SK-N-SH (cell line): ENCODE measurements at regions not wholly inside any gene's neighbourhood (a gene's known extent, or its start where the extent isn't known, plus 50 kb on each side); places are given as distances from the start of the nearest gene placed in this dataset.

Experiments used
- CTCF ChIA-PET: fragments of 300-600, 350-600 bp; formaldehyde crosslinking; extraction: SDS; loops from one replicate; lab custom pipeline; 2021; lab: Yijun Ruan, JAX
- POLR2A ChIA-PET: fragments of 350-600 bp; sonication (Branson Sonifier 250); formaldehyde crosslinking; extraction: SDS; loops from one replicate; lab custom pipeline; 2020; ENCODE audit warnings: antibody characterized with exemption, inconsistent platforms; lab: Yijun Ruan, JAX
- DNase-seq: peaks from one replicate; pipeline ENCODE4 v3.0.0; 2012
- H2AFZ ChIP-seq: fragments of 200-600 bp; sonication (generic); 2 replicates; pipeline ENCODE4 v1.8.1; 2016; ENCODE audit warnings: antibody characterized with exemption, mild to moderate bottlenecking, low read depth
- H3F3A ChIP-seq: fragments of 200-600 bp; sonication (generic); replicated peaks from 2 replicates; pipeline ENCODE3; 2016; ENCODE audit warnings: antibody characterized with exemption, mild to moderate bottlenecking; ENCODE audit not compliant: insufficient read depth
- H3K27ac ChIP-seq, 2 experiments: fragments of 200-500 bp in 1 of 2; fragments of 200-600 bp in 1 of 2; sonication (Bioruptor generic) in 1 of 2; sonication (generic), shearing (Covaris generic) in 1 of 2; 2 replicates each; pipeline versions ENCODE4 v1.5.1 to v1.6.1; 2014 to 2016; ENCODE audit warnings: low read depth in 2 of 2, inconsistent platforms in 1 of 2, low read length in 1 of 2, mild to moderate bottlenecking in 1 of 2, mixed read lengths in 1 of 2
- H3K27me3 ChIP-seq: fragments of 200-600 bp; sonication (generic), shearing (Covaris generic); 2 replicates; pipeline ENCODE4 v1.6.1; 2016; ENCODE audit warnings: mixed run types; ENCODE audit not compliant: insufficient read depth
- H3K36me3 ChIP-seq, 2 experiments: fragments of 200-500 bp in 1 of 2; fragments of 200-600 bp in 1 of 2; sonication (Bioruptor generic) in 1 of 2; sonication (generic) in 1 of 2; replicated peaks in 1 of 2; 2 replicates each; pipeline versions ENCODE3 to v1.5.1; 2014 to 2016; ENCODE audit warnings: low read length in 1 of 2, mild to moderate bottlenecking in 1 of 2; ENCODE audit not compliant: insufficient read depth in 2 of 2, control insufficient read depth in 1 of 2
- H3K4me1 ChIP-seq, 2 experiments: fragments of 200-500 bp in 1 of 2; fragments of 200-600 bp in 1 of 2; sonication (Bioruptor generic) in 1 of 2; sonication (generic), shearing (Covaris generic) in 1 of 2; 2 replicates each; pipeline versions ENCODE4 v1.5.1 to v1.6.1; 2014 to 2016; ENCODE audit warnings: low read depth in 1 of 2, low read length in 1 of 2, mixed run types in 1 of 2; ENCODE audit not compliant: insufficient read depth in 2 of 2, control insufficient read depth in 1 of 2
- H3K4me2 ChIP-seq: fragments of 200-600 bp; sonication (generic), shearing (Covaris generic); 2 replicates; pipeline ENCODE4 v1.6.1; 2017; ENCODE audit warnings: mixed run types
- H3K4me3 ChIP-seq, 2 experiments: fragments of 200-500 bp in 1 of 2; fragments of 200-600 bp in 1 of 2; sonication (Bioruptor generic) in 1 of 2; sonication (generic), shearing (Covaris generic) in 1 of 2; 2 replicates each; pipeline versions ENCODE4 v1.5.1 to v1.8.1; 2014 to 2016; ENCODE audit warnings: low read depth in 2 of 2, inconsistent platforms in 1 of 2, low read length in 1 of 2, mild to moderate bottlenecking in 1 of 2, mixed read lengths in 1 of 2, moderate library complexity in 1 of 2
- H3K79me2 ChIP-seq: fragments of 200-600 bp; sonication (generic); 2 replicates; pipeline ENCODE4 v1.8.1; 2017; ENCODE audit warnings: mild to moderate bottlenecking; ENCODE audit not compliant: insufficient read depth
- H3K9ac ChIP-seq: fragments of 200-600 bp; sonication (generic); 2 replicates; pipeline ENCODE4 v1.6.1; 2017; ENCODE audit warnings: mixed run types
- H3K9me2 ChIP-seq: fragments of 200-600 bp; sonication (generic); 2 replicates; pipeline ENCODE4 v1.6.1; 2017; ENCODE audit warnings: mixed run types
- H3K9me3 ChIP-seq: fragments of 200-600 bp; sonication (generic); 2 replicates; pipeline ENCODE4 v1.6.1; 2017; ENCODE audit warnings: mixed run types, mild to moderate bottlenecking, moderate library complexity
- H4K20me1 ChIP-seq: fragments of 200-600 bp; sonication (generic); 2 replicates; pipeline ENCODE4 v1.6.1; 2017; ENCODE audit warnings: mild to moderate bottlenecking, mixed run types; ENCODE audit not compliant: insufficient read depth
- CHD2 ChIP-seq: fragments of 150-350 bp; IDR thresholded peaks from 2 replicates; pipeline ENCODE4 v1.6.1; 2018; ENCODE audit warnings: low read length; ENCODE audit not compliant: partially characterized antibody
- FOSL2 ChIP-seq: IDR thresholded peaks from 2 replicates; pipeline ENCODE4 v1.4.0; 2012; ENCODE audit warnings: low read depth, mild to moderate bottlenecking, moderate library complexity, borderline replicate concordance
- FOXM1 ChIP-seq: IDR thresholded peaks from 2 replicates; pipeline ENCODE4 v1.4.0; 2012; ENCODE audit warnings: low read depth, mild to moderate bottlenecking
- GABPA ChIP-seq: IDR thresholded peaks from 2 replicates; pipeline ENCODE4 v1.4.0; 2012; ENCODE audit warnings: low read depth, mild to moderate bottlenecking
- IRF3 ChIP-seq: fragments of 150-350 bp; IDR thresholded peaks from 2 replicates; pipeline ENCODE4 v1.6.1; 2016; ENCODE audit warnings: mild to moderate bottlenecking, low read depth, low read length
- JUND ChIP-seq: IDR thresholded peaks from 2 replicates; pipeline ENCODE4 v1.4.0; 2012
- MEF2A ChIP-seq: IDR thresholded peaks from 2 replicates; pipeline ENCODE4 v1.4.0; 2012; ENCODE audit warnings: low read depth, borderline replicate concordance
- MXI1 ChIP-seq: IDR thresholded peaks from 2 replicates; pipeline ENCODE4 v1.6.1; 2012; ENCODE audit warnings: mild to moderate bottlenecking, low read depth, low read length, improper control_type of control experiment
- POLR2AphosphoS5 ChIP-seq: IDR thresholded peaks from 2 replicates; pipeline ENCODE4 v1.6.1; 2012; ENCODE audit warnings: low read depth, low read length
- RAD21 ChIP-seq: IDR thresholded peaks from 2 replicates; pipeline ENCODE4 v1.6.1; 2012; ENCODE audit warnings: mild to moderate bottlenecking, low read length
- RFX5 ChIP-seq: IDR thresholded peaks from 2 replicates; pipeline ENCODE4 v1.6.1; 2012; ENCODE audit warnings: mild to moderate bottlenecking, improper control_type of control experiment, low read length
- RXRA ChIP-seq: IDR thresholded peaks from 2 replicates; pipeline ENCODE4 v1.4.0; 2012; ENCODE audit warnings: low read depth, mild to moderate bottlenecking, borderline replicate concordance
- SIN3A ChIP-seq: IDR thresholded peaks from 2 replicates; pipeline ENCODE4 v1.6.1; 2012; ENCODE audit warnings: low read depth, mild to moderate bottlenecking, low read length, moderate library complexity, borderline replicate concordance
- SMC3 ChIP-seq: IDR thresholded peaks from 2 replicates; pipeline ENCODE4 v1.6.1; 2012; ENCODE audit warnings: low read depth, low read length, improper control_type of control experiment
- TCF12 ChIP-seq: IDR thresholded peaks from 2 replicates; pipeline ENCODE4 v1.4.0; 2012
- USF1 ChIP-seq: IDR thresholded peaks from 2 replicates; pipeline ENCODE4 v1.4.0; 2012; ENCODE audit warnings: low read depth, borderline replicate concordance
- USF2 ChIP-seq: fragments of 150-350 bp; IDR thresholded peaks from 2 replicates; pipeline ENCODE4 v1.6.1; 2017; ENCODE audit warnings: antibody characterized with exemption, low read length, low read depth, borderline replicate concordance
- YY1 ChIP-seq: IDR thresholded peaks from 2 replicates; pipeline ENCODE4 v1.4.0; 2012; ENCODE audit warnings: low read depth, mild to moderate bottlenecking
- ZBTB33 ChIP-seq: IDR thresholded peaks from 2 replicates; pipeline ENCODE4 v1.4.0; 2012; ENCODE audit warnings: low read depth, borderline replicate concordance
- TF ChIP-seq, protein P1 (sequence below): IDR thresholded peaks from 2 replicates; pipeline ENCODE4 v1.6.1; 2012; ENCODE audit warnings: mild to moderate bottlenecking, low read depth, low read length, moderate library complexity

GRCh38 chr6:135627092-135627715 lies 129.7 kb upstream of the AHI1 start:
- Histone ChIP-seq H3K9ac (no peak overlapping the region), H3K4me1 (no peaks in the 10 kb centered on the region), H3F3A (no peaks in the 10 kb centered on the region), H3K79me2 (no peaks in the 10 kb centered on the region), H4K20me1 (no peaks in the 10 kb centered on the region), H3K27ac (no peak overlapping the region), H3K27me3 (no peaks in the 10 kb centered on the region), H3K4me2 (no peak overlapping the region), H3K9me2 (no peaks in the 10 kb centered on the region), H3K36me3 (no peaks in the 10 kb centered on the region), H2AFZ (no peak overlapping the region), H3K9me3 (no peaks in the 10 kb centered on the region), H3K4me3 (no peak overlapping the region)
- ChIA-PET POLR2A (no interaction called here), CTCF (interaction anchor here (1.1 to 1.8 kb wide), 3 partner anchors 9 to 336 kb away, joined by 3 to 6 read pairs (median 3); no protein-coding TSS in a partner anchor)
- TF ChIP-seq MEF2A, result no peak
- TF ChIP-seq FOSL2, result no peak
- TF ChIP-seq CHD2, result no peak
- TF ChIP-seq RXRA, result no peak
- TF ChIP-seq GABPA, result no peak
- no peak for TF ChIP-seq ZBTB33
- no peak for TF ChIP-seq JUND
- no peak for TF ChIP-seq YY1
- TF ChIP-seq IRF3, result no peak
- TF ChIP-seq USF2, result no peak
- no peak for TF ChIP-seq SMC3
- TF ChIP-seq FOXM1, result no peak
- TF ChIP-seq RAD21, result no peak
- no peak for TF ChIP-seq TCF12
- no peak for TF ChIP-seq POLR2AphosphoS5
- TF ChIP-seq USF1, result no peak
- TF ChIP-seq MXI1, result no peak
- TF ChIP-seq, protein P1, sequence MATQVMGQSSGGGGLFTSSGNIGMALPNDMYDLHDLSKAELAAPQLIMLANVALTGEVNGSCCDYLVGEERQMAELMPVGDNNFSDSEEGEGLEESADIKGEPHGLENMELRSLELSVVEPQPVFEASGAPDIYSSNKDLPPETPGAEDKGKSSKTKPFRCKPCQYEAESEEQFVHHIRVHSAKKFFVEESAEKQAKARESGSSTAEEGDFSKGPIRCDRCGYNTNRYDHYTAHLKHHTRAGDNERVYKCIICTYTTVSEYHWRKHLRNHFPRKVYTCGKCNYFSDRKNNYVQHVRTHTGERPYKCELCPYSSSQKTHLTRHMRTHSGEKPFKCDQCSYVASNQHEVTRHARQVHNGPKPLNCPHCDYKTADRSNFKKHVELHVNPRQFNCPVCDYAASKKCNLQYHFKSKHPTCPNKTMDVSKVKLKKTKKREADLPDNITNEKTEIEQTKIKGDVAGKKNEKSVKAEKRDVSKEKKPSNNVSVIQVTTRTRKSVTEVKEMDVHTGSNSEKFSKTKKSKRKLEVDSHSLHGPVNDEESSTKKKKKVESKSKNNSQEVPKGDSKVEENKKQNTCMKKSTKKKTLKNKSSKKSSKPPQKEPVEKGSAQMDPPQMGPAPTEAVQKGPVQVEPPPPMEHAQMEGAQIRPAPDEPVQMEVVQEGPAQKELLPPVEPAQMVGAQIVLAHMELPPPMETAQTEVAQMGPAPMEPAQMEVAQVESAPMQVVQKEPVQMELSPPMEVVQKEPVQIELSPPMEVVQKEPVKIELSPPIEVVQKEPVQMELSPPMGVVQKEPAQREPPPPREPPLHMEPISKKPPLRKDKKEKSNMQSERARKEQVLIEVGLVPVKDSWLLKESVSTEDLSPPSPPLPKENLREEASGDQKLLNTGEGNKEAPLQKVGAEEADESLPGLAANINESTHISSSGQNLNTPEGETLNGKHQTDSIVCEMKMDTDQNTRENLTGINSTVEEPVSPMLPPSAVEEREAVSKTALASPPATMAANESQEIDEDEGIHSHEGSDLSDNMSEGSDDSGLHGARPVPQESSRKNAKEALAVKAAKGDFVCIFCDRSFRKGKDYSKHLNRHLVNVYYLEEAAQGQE, result no peak
- TF ChIP-seq RFX5, result no peak
- TF ChIP-seq SIN3A, result no peak
- DNase-seq, result no peak
